DND-41 (cell line): ENCODE measurements at regions not wholly inside any gene's neighbourhood (a gene's known extent, or its start where the extent isn't known, plus 50 kb on each side); places are given as distances from the start of the nearest gene placed in this dataset.

Source experiments
- ATAC-seq: fragments of 200-7000 bp; cut with Tn5 transposase; 3 replicates; pipeline ENCODE4 v1.9.1; 2021; ENCODE audit warnings: low read depth; ENCODE audit not compliant: insufficient read depth
- DNase-seq: peaks from one replicate; pipeline ENCODE4 v3.0.0-alpha.2; 2020
- H2AFZ ChIP-seq: 2 replicates; pipeline ENCODE4 v1.6.0; 2012; ENCODE audit warnings: low read depth, low read length
- H3K27ac ChIP-seq: 2 replicates; pipeline ENCODE4 v1.5.1; 2012; ENCODE audit warnings: low read length, inconsistent platforms
- H3K27me3 ChIP-seq: fragments of 200-600 bp; sonication (generic); 2 replicates; pipeline ENCODE4 v1.6.0; 2012; ENCODE audit warnings: low read length, mild to moderate bottlenecking, inconsistent platforms; ENCODE audit not compliant: insufficient read depth, poor library complexity
- H3K36me3 ChIP-seq: 2 replicates; pipeline ENCODE4 v1.5.1; 2012; ENCODE audit warnings: low read length, inconsistent platforms; ENCODE audit not compliant: insufficient read depth
- H3K4me1 ChIP-seq: 2 replicates; pipeline ENCODE4 v1.5.1; 2012; ENCODE audit warnings: mild to moderate bottlenecking, low read length; ENCODE audit not compliant: insufficient read depth
- H3K4me2 ChIP-seq: 2 replicates; pipeline ENCODE4 v1.6.0; 2012; ENCODE audit warnings: mild to moderate bottlenecking, moderate library complexity, low read length, inconsistent platforms; ENCODE audit not compliant: insufficient read depth
- H3K4me3 ChIP-seq, 2 experiments: fragments of 200-600 bp in 1 of 2; shearing (Covaris generic) in 1 of 2; 2 replicates each; pipeline ENCODE4 v1.5.1; 2012 to 2016; ENCODE audit warnings: inconsistent platforms in 2 of 2, low read length in 2 of 2, mild to moderate bottlenecking in 2 of 2, low read depth in 1 of 2, moderate library complexity in 1 of 2
- H3K79me2 ChIP-seq: 2 replicates; pipeline ENCODE4 v1.6.0; 2012; ENCODE audit warnings: low read length, inconsistent platforms; ENCODE audit not compliant: insufficient read depth
- H3K9ac ChIP-seq: 2 replicates; pipeline ENCODE4 v1.6.0; 2012; ENCODE audit warnings: low read depth, mild to moderate bottlenecking, inconsistent platforms, low read length, moderate library complexity
- H3K9me3 ChIP-seq: 2 replicates; pipeline ENCODE4 v1.5.1; 2012; ENCODE audit warnings: low read length, moderate library complexity, mild to moderate bottlenecking, inconsistent platforms; ENCODE audit not compliant: insufficient read depth, severe bottlenecking
- H4K20me1 ChIP-seq: 2 replicates; pipeline ENCODE4 v1.6.0; 2012; ENCODE audit warnings: low read length; ENCODE audit not compliant: insufficient read depth
- CTCF ChIP-seq: IDR thresholded peaks from 2 replicates; pipeline ENCODE4 v1.5.1; 2012; ENCODE audit warnings: borderline replicate concordance, low read length, moderate library complexity, mild to moderate bottlenecking; ENCODE audit not compliant: poor library complexity, severe bottlenecking; ENCODE audit errors: extremely low read depth
- EZH2 ChIP-seq: IDR thresholded peaks from 3 replicates; pipeline ENCODE4 v1.6.1; 2012; ENCODE audit warnings: borderline replicate concordance, low read depth, mild to moderate bottlenecking, moderate library complexity, low read length, inconsistent platforms; ENCODE audit not compliant: severe bottlenecking

- no peak for TF ChIP-seq CTCF
- TF ChIP-seq EZH2, result no peak
- Histone ChIP-seq H3K36me3 (no peaks in the 10 kb centered on the region), H2AFZ (no peak overlapping the region), H3K9me3 (no peaks in the 10 kb centered on the region), H3K79me2 (no peaks in the 10 kb centered on the region), H3K4me1 (no peaks in the 10 kb centered on the region), H3K27ac (no peak overlapping the region), H3K4me2 (no peak overlapping the region), H3K27me3 (no peaks in the 10 kb centered on the region), H4K20me1 (no peaks in the 10 kb centered on the region), H3K4me3 (no peak overlapping the region), H3K9ac (no peak overlapping the region)
- DNase-seq (no peak), ATAC-seq (no peak)
These were observed 611.4 kb downstream of the KCTD8 start for GRCh38 chr4:43837171-43837570.

GRCh38 chr4:43837604-43838003 is 611.0 kb downstream of the KCTD8 start:
- H3K4me3 ChIP-seq, result no peak overlapping the region
- no peak overlapping the region for H3K27ac ChIP-seq
- DNase-seq (no peak), ATAC-seq (no peak)
- H3K79me2 ChIP-seq, result no peaks in the 10 kb centered on the region
- no peak for TF ChIP-seq EZH2
- TF ChIP-seq CTCF, result no peak
- H4K20me1 ChIP-seq, result no peaks in the 10 kb centered on the region
- no peaks in the 10 kb centered on the region for H3K27me3 ChIP-seq
- no peaks in the 10 kb centered on the region for H3K36me3 ChIP-seq
- no peaks in the 10 kb centered on the region for H3K4me1 ChIP-seq
- H3K9ac ChIP-seq, result no peak overlapping the region
- H3K9me3 ChIP-seq, result no peaks in the 10 kb centered on the region
- no peak overlapping the region for H2AFZ ChIP-seq
- H3K4me2 ChIP-seq, result no peak overlapping the region

- no peaks in the 10 kb centered on the region for H3K9me3 ChIP-seq
- TF ChIP-seq EZH2, result no peak
- no peak for TF ChIP-seq CTCF
- no peak overlapping the region for H3K9ac ChIP-seq
- H3K4me2 ChIP-seq, result no peak overlapping the region
- H3K27me3 ChIP-seq, result no peaks in the 10 kb centered on the region
- no peaks in the 10 kb centered on the region for H3K4me1 ChIP-seq
- H2AFZ ChIP-seq, result no peak overlapping the region
- H3K27ac ChIP-seq, result no peak overlapping the region
- no peaks in the 10 kb centered on the region for H4K20me1 ChIP-seq
- no peak for ATAC-seq
- H3K79me2 ChIP-seq, result no peaks in the 10 kb centered on the region
- H3K4me3 ChIP-seq, result no peak overlapping the region
- no peaks in the 10 kb centered on the region for H3K36me3 ChIP-seq
- no peak for DNase-seq
These were observed 606.0 kb downstream of the KCTD8 start for GRCh38 chr4:43842594-43842993.

GRCh38 chr4:43843501-43843900 is 605.1 kb downstream of the KCTD8 start:
- Histone ChIP-seq H4K20me1 (no peaks in the 10 kb centered on the region), H3K27me3 (no peaks in the 10 kb centered on the region), H3K79me2 (no peaks in the 10 kb centered on the region), H3K9ac (no peak overlapping the region), H3K9me3 (no peaks in the 10 kb centered on the region), H3K4me2 (no peak overlapping the region), H3K4me3 (no peak overlapping the region), H2AFZ (no peak overlapping the region), H3K27ac (no peak overlapping the region), H3K36me3 (no peaks in the 10 kb centered on the region), H3K4me1 (no peaks in the 10 kb centered on the region)
- DNase-seq (no peak), ATAC-seq (no peak)
- TF ChIP-seq EZH2 (no peak), CTCF (no peak)
